ENCODE measurements at regions not wholly inside any gene's neighbourhood (a gene's known extent, or its start where the extent isn't known, plus 50 kb on each side); places are given as distances from the start of the nearest gene placed in this dataset.

GRCh38 chr10:62517252-62517651 lies 143.1 kb downstream of the ZNF365 start:
- Mint-ChIP-seq H3K27ac (no peak overlapping the region), H3K36me3 (no peaks in the 10 kb centered on the region), H3K4me3 (no peak overlapping the region), H3K27me3 (ENCODE audit: low read depth in 2 of 2) (peaks cover 14% of the 10 kb centered on the region in 2 donors), H3K4me1 (no peaks in the 10 kb centered on the region), H3K9me3 (no peaks in the 10 kb centered on the region)
- H3K9me3 ChIP-seq (ENCODE audit: control insufficient read depth, insufficient read depth, low read length): no peaks in the 10 kb centered on the region
- DNase-seq (no peak), ATAC-seq (no peak)
- intact Hi-C loops (cut with micrococcal nuclease): no loop called here
- H3K27ac ChIP-seq (ENCODE audit: low read length): no peak overlapping the region
- no peaks in the 10 kb centered on the region for H3K27me3 ChIP-seq (ENCODE audit: control insufficient read depth, insufficient read depth, low read length)
- H3K4me3 ChIP-seq (ENCODE audit: low read length): no peak overlapping the region
- 97% methylated on average over 2 of the region's 2 CpGs for WGBS (ENCODE audit: insufficient coverage)
- TF ChIP-seq, protein P1, sequence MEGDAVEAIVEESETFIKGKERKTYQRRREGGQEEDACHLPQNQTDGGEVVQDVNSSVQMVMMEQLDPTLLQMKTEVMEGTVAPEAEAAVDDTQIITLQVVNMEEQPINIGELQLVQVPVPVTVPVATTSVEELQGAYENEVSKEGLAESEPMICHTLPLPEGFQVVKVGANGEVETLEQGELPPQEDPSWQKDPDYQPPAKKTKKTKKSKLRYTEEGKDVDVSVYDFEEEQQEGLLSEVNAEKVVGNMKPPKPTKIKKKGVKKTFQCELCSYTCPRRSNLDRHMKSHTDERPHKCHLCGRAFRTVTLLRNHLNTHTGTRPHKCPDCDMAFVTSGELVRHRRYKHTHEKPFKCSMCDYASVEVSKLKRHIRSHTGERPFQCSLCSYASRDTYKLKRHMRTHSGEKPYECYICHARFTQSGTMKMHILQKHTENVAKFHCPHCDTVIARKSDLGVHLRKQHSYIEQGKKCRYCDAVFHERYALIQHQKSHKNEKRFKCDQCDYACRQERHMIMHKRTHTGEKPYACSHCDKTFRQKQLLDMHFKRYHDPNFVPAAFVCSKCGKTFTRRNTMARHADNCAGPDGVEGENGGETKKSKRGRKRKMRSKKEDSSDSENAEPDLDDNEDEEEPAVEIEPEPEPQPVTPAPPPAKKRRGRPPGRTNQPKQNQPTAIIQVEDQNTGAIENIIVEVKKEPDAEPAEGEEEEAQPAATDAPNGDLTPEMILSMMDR (IDR thresholded peaks at IDR 0.05): no peak
- H3K4me1 ChIP-seq (ENCODE audit: control insufficient read depth, insufficient read depth, low read length): no peaks in the 10 kb centered on the region
- no peaks in the 10 kb centered on the region for H3K36me3 ChIP-seq (ENCODE audit: control insufficient read depth, insufficient read depth, low read length)

- H3K27ac Mint-ChIP-seq: peak overlapping the region in 1 of 2 donors; percentile 76
- Histone ChIP-seq H3K4me3 (ENCODE audit: low read length) (no peak overlapping the region), H3K36me3 (ENCODE audit: control insufficient read depth, insufficient read depth, low read length) (no peaks in the 10 kb centered on the region), H3K27ac (ENCODE audit: low read length) (peak overlapping the region; percentile 71), H3K9me3 (ENCODE audit: control insufficient read depth, insufficient read depth, low read length) (no peaks in the 10 kb centered on the region), H3K27me3 (ENCODE audit: control insufficient read depth, insufficient read depth, low read length) (no peaks in the 10 kb centered on the region), H3K4me1 (ENCODE audit: control insufficient read depth, insufficient read depth, low read length) (peaks cover 16% of the 10 kb centered on the region)
- H3K27me3 Mint-ChIP-seq (ENCODE audit: low read depth in 2 of 2): no peaks in the 10 kb centered on the region
- H3K36me3 Mint-ChIP-seq: peaks cover 14% of the 10 kb centered on the region
- TF ChIP-seq, protein P1 (IDR thresholded peaks at IDR 0.05): no peak
- DNase-seq: peak in 1 of 2 donors; percentile 12
- 65% methylated on average over 6 of the region's 6 CpGs for WGBS (ENCODE audit: insufficient coverage)
- peaks cover 4 to 8% of the 10 kb centered on the region in 2 donors for H3K9me3 Mint-ChIP-seq
- H3K4me1 Mint-ChIP-seq: peaks cover 38 to 47% of the 10 kb centered on the region in 2 donors
- H3K4me3 Mint-ChIP-seq: peak overlapping the region; percentile 2
- peak in 1 of 3 donors; percentile 14 for ATAC-seq
- intact Hi-C loops (cut with micrococcal nuclease): no loop called here
Measured at GRCh38 chr10:62527019-62527827, 153.1 kb downstream of the ZNF365 start.

GRCh38 chr10:62528441-62528840 lies 154.3 kb downstream of the ZNF365 start:
- H3K27me3 Mint-ChIP-seq (ENCODE audit: low read depth in 2 of 2): no peaks in the 10 kb centered on the region
- Histone ChIP-seq H3K4me3 (ENCODE audit: low read length) (no peak overlapping the region), H3K27me3 (ENCODE audit: control insufficient read depth, insufficient read depth, low read length) (no peaks in the 10 kb centered on the region), H3K9me3 (ENCODE audit: control insufficient read depth, insufficient read depth, low read length) (no peaks in the 10 kb centered on the region), H3K4me1 (ENCODE audit: control insufficient read depth, insufficient read depth, low read length) (peaks cover 16% of the 10 kb centered on the region), H3K27ac (ENCODE audit: low read length) (peak overlapping the region; percentile 71), H3K36me3 (ENCODE audit: control insufficient read depth, insufficient read depth, low read length) (no peaks in the 10 kb centered on the region)
- TF ChIP-seq, protein P1 (IDR thresholded peaks at IDR 0.05): no peak
- 14% methylated on average over 1 of the region's 1 CpG for WGBS (ENCODE audit: insufficient coverage)
- intact Hi-C loops (cut with micrococcal nuclease): no loop called here
- peak overlapping the region; percentile 74 to 76 for H3K27ac Mint-ChIP-seq
- ATAC-seq (peak; percentile 85 to 93 (median 86)), DNase-seq (peak in 1 of 2 donors; percentile 67)
- peaks cover 38 to 47% of the 10 kb centered on the region in 2 donors for H3K4me1 Mint-ChIP-seq
- H3K4me3 Mint-ChIP-seq: peak overlapping the region; percentile 70
- H3K36me3 Mint-ChIP-seq: peaks cover 14% of the 10 kb centered on the region
- H3K9me3 Mint-ChIP-seq: peaks cover 4 to 8% of the 10 kb centered on the region in 2 donors

All from natural killer cell (primary cell).